ENCODE measurements at regions not wholly inside any gene's neighbourhood (a gene's known extent, or its start where the extent isn't known, plus 50 kb on each side); places are given as distances from the start of the nearest gene placed in this dataset.
"Not testable (repeated sequence)": the region's sequence is repeated elsewhere in the genome, so short reads cannot be mapped to it uniquely, and the experiment has no call there.

GRCh38 chr4:75422998-75423397, 91.2 kb downstream of the RCHY1 start:
- TF ChIP-seq CTCF (IDR thresholded peaks at IDR 0.05; ENCODE audit: borderline replicate concordance, extremely low read depth, insufficient read depth) = no peak
- Histone ChIP-seq H3K27ac (ENCODE audit: low read depth in 2 of 2, low read length in 2 of 2) (no peak overlapping the region), H3K9ac (ENCODE audit: low read length in 3 of 3) (no peak overlapping the region), H3K4me1 (ENCODE audit: control insufficient read depth in 2 of 3, insufficient read depth in 2 of 3, low read depth in 1 of 3, low read length in 3 of 3) (no peaks in the 10 kb centered on the region), H3K4me3 (ENCODE audit: low read length in 3 of 3) (no peak overlapping the region), H3K9me3 (ENCODE audit: control insufficient read depth in 2 of 3, insufficient read depth in 1 of 3, low read length in 3 of 3) (peaks cover 0 to 2% (median 0%) of the 10 kb centered on the region in 3 donors), H3K27me3 (ENCODE audit: control insufficient read depth, insufficient read depth, low read length) (no peaks in the 10 kb centered on the region), H3K36me3 (ENCODE audit: control insufficient read depth in 2 of 3, insufficient read depth in 3 of 3, low read length in 3 of 3) (no peaks in the 10 kb centered on the region)
- DNase-seq (peak in 1 of 5 donors; percentile 2), FAIRE-seq (peak; percentile 61)
- intact Hi-C loops (cut with DNase I) = no loop called here

DNA sequence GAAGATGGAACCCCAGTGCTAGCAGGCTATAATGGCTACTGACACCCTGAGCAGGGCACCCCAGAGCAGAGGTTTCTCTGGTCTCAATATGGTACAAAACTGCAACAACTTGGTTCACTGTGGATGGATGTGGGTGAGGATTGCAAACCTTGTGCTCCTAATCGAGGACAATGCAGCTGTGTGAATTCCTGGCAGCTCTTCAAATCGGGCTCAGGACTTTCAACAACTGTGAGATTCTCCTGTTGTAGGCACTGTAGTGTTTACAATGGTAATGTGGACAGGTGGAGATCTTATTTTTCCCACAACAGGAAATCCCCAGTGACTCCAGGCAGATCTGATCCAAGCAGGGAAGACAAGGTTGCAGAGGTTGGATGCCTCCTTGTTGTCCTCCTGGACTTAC, 101.5 kb downstream of the RCHY1 start:
- Histone ChIP-seq H3K36me3 (ENCODE audit: control insufficient read depth in 2 of 3, insufficient read depth in 3 of 3, low read length in 3 of 3) (no peaks in the 10 kb centered on the region), H3K27me3 (ENCODE audit: control insufficient read depth, insufficient read depth, low read length) (no peaks in the 10 kb centered on the region), H3K9ac (ENCODE audit: low read length in 3 of 3) (no peak overlapping the region), H3K9me3 (ENCODE audit: control insufficient read depth in 2 of 3, insufficient read depth in 1 of 3, low read length in 3 of 3) (peaks cover 0 to 5% (median 0%) of the 10 kb centered on the region in 3 donors), H3K4me1 (ENCODE audit: control insufficient read depth in 2 of 3, insufficient read depth in 2 of 3, low read depth in 1 of 3, low read length in 3 of 3) (no peaks in the 10 kb centered on the region), H3K4me3 (ENCODE audit: low read length in 3 of 3) (no peak overlapping the region), H3K27ac (ENCODE audit: low read depth in 2 of 2, low read length in 2 of 2) (no peak overlapping the region)
- TF ChIP-seq CTCF (IDR thresholded peaks at IDR 0.05; ENCODE audit: borderline replicate concordance, extremely low read depth, insufficient read depth) = no peak
- FAIRE-seq = no peak
- intact Hi-C loops (cut with DNase I) = no loop called here
- no peak for DNase-seq

- FAIRE-seq = no peak
- no peak for TF ChIP-seq CTCF (IDR thresholded peaks at IDR 0.05; ENCODE audit: borderline replicate concordance, extremely low read depth, insufficient read depth)
Measured at GRCh38 chr4:75398501-75398900, 115.7 kb downstream of the RCHY1 start.

GRCh38 chr4:75391489-75392166, 122.6 kb downstream of the RCHY1 start:
- FAIRE-seq = no peak
- intact Hi-C loops (cut with DNase I) = no loop called here
- H3K27me3 ChIP-seq (ENCODE audit: control insufficient read depth, insufficient read depth, low read length) = no peaks in the 10 kb centered on the region
- H3K4me1 ChIP-seq (ENCODE audit: control insufficient read depth in 2 of 3, insufficient read depth in 2 of 3, low read depth in 1 of 3, low read length in 3 of 3) = no peaks in the 10 kb centered on the region
- DNase-seq = peak in 2 of 5 donors; percentile 7 to 10
- no peak overlapping the region for H3K4me3 ChIP-seq (ENCODE audit: low read length in 3 of 3)
- no peak for TF ChIP-seq CTCF (IDR thresholded peaks at IDR 0.05; ENCODE audit: borderline replicate concordance, extremely low read depth, insufficient read depth)
- no peaks in the 10 kb centered on the region for H3K9me3 ChIP-seq (ENCODE audit: control insufficient read depth in 2 of 3, insufficient read depth in 1 of 3, low read length in 3 of 3)
- no peak overlapping the region for H3K9ac ChIP-seq (ENCODE audit: low read length in 3 of 3)
- no peak overlapping the region for H3K27ac ChIP-seq (ENCODE audit: low read depth in 2 of 2, low read length in 2 of 2)
- H3K36me3 ChIP-seq (ENCODE audit: control insufficient read depth in 2 of 3, insufficient read depth in 3 of 3, low read length in 3 of 3) = no peaks in the 10 kb centered on the region

More at GRCh38 chr4:75398501-75398900, 115.7 kb downstream of the RCHY1 start:
- no peaks in the 10 kb centered on the region for H3K4me1 ChIP-seq (ENCODE audit: control insufficient read depth in 2 of 3, insufficient read depth in 2 of 3, low read depth in 1 of 3, low read length in 3 of 3)
- H3K27ac ChIP-seq (ENCODE audit: low read depth in 2 of 2, low read length in 2 of 2) = no peak overlapping the region
- H3K4me3 ChIP-seq (ENCODE audit: low read length in 3 of 3) = no peak overlapping the region
- DNase-seq = no peak
- H3K9ac ChIP-seq (ENCODE audit: low read length in 3 of 3) = no peak overlapping the region
- H3K9me3 ChIP-seq (ENCODE audit: control insufficient read depth in 2 of 3, insufficient read depth in 1 of 3, low read length in 3 of 3) = no peaks in the 10 kb centered on the region
- intact Hi-C loops (cut with DNase I) = no loop called here
- no peaks in the 10 kb centered on the region for H3K36me3 ChIP-seq (ENCODE audit: control insufficient read depth in 2 of 3, insufficient read depth in 3 of 3, low read length in 3 of 3)
- no peaks in the 10 kb centered on the region for H3K27me3 ChIP-seq (ENCODE audit: control insufficient read depth, insufficient read depth, low read length)

- intact Hi-C loops (cut with DNase I); H3K9ac ChIP-seq (ENCODE audit: low read length in 3 of 3); DNase-seq; H3K36me3 ChIP-seq (ENCODE audit: control insufficient read depth in 2 of 3, insufficient read depth in 3 of 3, low read length in 3 of 3); H3K27me3 ChIP-seq (ENCODE audit: control insufficient read depth, insufficient read depth, low read length); H3K4me3 ChIP-seq (ENCODE audit: low read length in 3 of 3); FAIRE-seq; H3K9me3 ChIP-seq (ENCODE audit: control insufficient read depth in 2 of 3, insufficient read depth in 1 of 3, low read length in 3 of 3); H3K4me1 ChIP-seq (ENCODE audit: control insufficient read depth in 2 of 3, insufficient read depth in 2 of 3, low read depth in 1 of 3, low read length in 3 of 3); H3K27ac ChIP-seq (ENCODE audit: low read depth in 2 of 2, low read length in 2 of 2): not testable (repeated sequence)
Measured at GRCh38 chr4:75386426-75386825, 127.8 kb downstream of the RCHY1 start.
